Esophagus squamous epithelium (tissue), 5 donors: ENCODE measurements at regions not wholly inside any gene's neighbourhood (a gene's known extent, or its start where the extent isn't known, plus 50 kb on each side); places are given as distances from the start of the nearest gene placed in this dataset.

Experiments used
- DNase-seq: peaks from one replicate; lab custom pipeline; 2025; lab: John Stamatoyannopoulos, UW
- H3K27ac ChIP-seq, 4 donors: fragments of 200-600 bp; sonication (generic); one replicate each; pipeline ENCODE4 v1.5.1; 2016 to 2019; ENCODE audit warnings: mild to moderate bottlenecking in 1 of 4
- H3K27me3 ChIP-seq, 4 donors: fragments of 200-600 bp; sonication (generic); 1 replicate in 3 of 4; 2 replicates in 1 of 4; pipeline versions ENCODE4 v1.5.1 to v1.6.0; 2017 to 2021; ENCODE audit warnings: antibody characterized with exemption in 1 of 4
- H3K36me3 ChIP-seq, 3 donors: fragments of 200-600 bp; sonication (generic); one replicate each; pipeline ENCODE4 v1.5.1; 2016 to 2019
- H3K4me1 ChIP-seq, 3 donors: fragments of 200-600 bp; sonication (generic); one replicate each; pipeline ENCODE4 v1.5.1; 2017 to 2019
- H3K4me3 ChIP-seq, 4 donors: fragments of 200-600 bp; sonication (generic); 1 replicate in 3 of 4; 2 replicates in 1 of 4; pipeline ENCODE4 v1.5.1; 2016 to 2019; ENCODE audit warnings: mild to moderate bottlenecking in 2 of 4, moderate library complexity in 1 of 4
- H3K9me3 ChIP-seq, 3 donors: fragments of 200-600 bp; sonication (generic); one replicate each; pipeline ENCODE4 v1.5.1; 2016 to 2019
- POLR2A ChIP-seq, 4 donors: fragments of 450-650 bp; IDR thresholded peaks; one replicate each; pipeline ENCODE4 v1.6.1; 2017; ENCODE audit warnings: antibody characterized with exemption in 4 of 4, mild to moderate bottlenecking in 4 of 4, moderate library complexity in 3 of 4
- WGBS, 2 donors: methylation state at CpG; one replicate each; pipeline ENCODE4 v1.1.5; 2018; 5-methylcytosine and 5-hydroxymethylcytosine counted together
- intact Hi-C: fragments of 100-400 bp; cut with DNase I; formaldehyde crosslinking; loops from one replicate; pipeline ENCODE4 v1.15.0; 2022
- TF ChIP-seq, protein P1 (sequence below), 6 experiments: fragments of 450-650 bp in 4 of 6; fragments of 200-600 bp in 2 of 6; sonication (generic) in 2 of 6; IDR thresholded peaks; one replicate each; pipeline ENCODE4 v1.5.1; 2016 to 2019; ENCODE audit warnings: antibody characterized with exemption in 6 of 6, mild to moderate bottlenecking in 4 of 6, moderate library complexity in 4 of 6
- donor health status: DM: yes; HTN: yes; CAD: no.

DNA sequence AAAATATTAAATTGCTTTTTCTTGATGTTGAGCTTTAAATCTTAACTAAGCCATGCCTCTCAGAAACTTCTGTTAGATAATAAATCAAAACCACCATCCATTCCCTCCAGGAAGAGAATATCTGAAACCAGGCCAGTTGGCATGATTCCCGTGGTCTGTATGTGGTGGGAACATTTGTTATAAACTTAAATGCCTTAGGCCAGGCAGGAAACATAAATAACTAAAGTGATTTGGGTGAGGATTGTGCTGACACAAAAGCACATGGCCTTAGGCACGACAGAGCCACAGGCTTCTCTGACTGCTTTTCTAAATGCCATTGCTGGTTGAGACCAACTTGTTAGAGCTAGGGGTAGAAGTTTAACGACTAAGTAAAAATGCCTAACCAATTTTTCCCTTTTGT lies 255.9 kb downstream of the GABRG2 start:
- no peak overlapping the region for H3K4me3 ChIP-seq
- peaks cover 0 to 19% (median 3%) of the 10 kb centered on the region in 3 donors for H3K9me3 ChIP-seq
- no peak overlapping the region for H3K27ac ChIP-seq
- H3K36me3 ChIP-seq: no peaks in the 10 kb centered on the region
- intact Hi-C loops: no loop called here
- TF ChIP-seq, protein P1, sequence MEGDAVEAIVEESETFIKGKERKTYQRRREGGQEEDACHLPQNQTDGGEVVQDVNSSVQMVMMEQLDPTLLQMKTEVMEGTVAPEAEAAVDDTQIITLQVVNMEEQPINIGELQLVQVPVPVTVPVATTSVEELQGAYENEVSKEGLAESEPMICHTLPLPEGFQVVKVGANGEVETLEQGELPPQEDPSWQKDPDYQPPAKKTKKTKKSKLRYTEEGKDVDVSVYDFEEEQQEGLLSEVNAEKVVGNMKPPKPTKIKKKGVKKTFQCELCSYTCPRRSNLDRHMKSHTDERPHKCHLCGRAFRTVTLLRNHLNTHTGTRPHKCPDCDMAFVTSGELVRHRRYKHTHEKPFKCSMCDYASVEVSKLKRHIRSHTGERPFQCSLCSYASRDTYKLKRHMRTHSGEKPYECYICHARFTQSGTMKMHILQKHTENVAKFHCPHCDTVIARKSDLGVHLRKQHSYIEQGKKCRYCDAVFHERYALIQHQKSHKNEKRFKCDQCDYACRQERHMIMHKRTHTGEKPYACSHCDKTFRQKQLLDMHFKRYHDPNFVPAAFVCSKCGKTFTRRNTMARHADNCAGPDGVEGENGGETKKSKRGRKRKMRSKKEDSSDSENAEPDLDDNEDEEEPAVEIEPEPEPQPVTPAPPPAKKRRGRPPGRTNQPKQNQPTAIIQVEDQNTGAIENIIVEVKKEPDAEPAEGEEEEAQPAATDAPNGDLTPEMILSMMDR (IDR thresholded peaks at IDR 0.05): no peak
- no peak for TF ChIP-seq POLR2A (IDR thresholded peaks at IDR 0.05)
- H3K27me3 ChIP-seq: no peaks in the 10 kb centered on the region
- no peak for DNase-seq
- no peaks in the 10 kb centered on the region for H3K4me1 ChIP-seq
- WGBS, 2 donors: 8 to 14% methylated on average over 3 of the region's 3 CpGs

DNA sequence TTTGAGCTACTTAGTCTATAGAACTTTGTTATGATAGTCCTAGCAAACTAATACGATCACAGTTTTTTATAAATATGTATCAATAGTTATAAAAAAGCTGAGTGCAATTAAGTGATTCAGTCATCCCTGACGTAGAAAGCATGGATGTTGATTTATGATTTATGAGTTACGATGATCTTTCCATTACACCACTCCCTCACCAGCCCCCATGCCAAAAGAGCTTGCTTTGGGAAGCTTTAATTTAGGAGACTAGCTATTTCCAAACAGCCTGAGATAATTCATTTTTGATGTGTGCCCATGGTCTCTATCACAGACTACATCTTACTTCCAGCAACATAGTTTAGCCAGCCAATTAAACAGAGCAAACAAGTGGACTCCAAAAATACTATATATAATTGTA lies 256.8 kb downstream of the GABRG2 start:
- TF ChIP-seq, protein P1 (IDR thresholded peaks at IDR 0.05): no peak
- no peak for TF ChIP-seq POLR2A (IDR thresholded peaks at IDR 0.05)
- peaks cover 0 to 12% (median 3%) of the 10 kb centered on the region in 3 donors for H3K9me3 ChIP-seq
- no peak overlapping the region for H3K27ac ChIP-seq
- no peaks in the 10 kb centered on the region for H3K36me3 ChIP-seq
- H3K4me1 ChIP-seq: no peaks in the 10 kb centered on the region
- 42 to 46% methylated on average over 3 of the region's 3 CpGs for WGBS, 2 donors
- intact Hi-C loops: no loop called here
- DNase-seq: no peak
- no peak overlapping the region for H3K4me3 ChIP-seq
- H3K27me3 ChIP-seq: no peaks in the 10 kb centered on the region

DNA sequence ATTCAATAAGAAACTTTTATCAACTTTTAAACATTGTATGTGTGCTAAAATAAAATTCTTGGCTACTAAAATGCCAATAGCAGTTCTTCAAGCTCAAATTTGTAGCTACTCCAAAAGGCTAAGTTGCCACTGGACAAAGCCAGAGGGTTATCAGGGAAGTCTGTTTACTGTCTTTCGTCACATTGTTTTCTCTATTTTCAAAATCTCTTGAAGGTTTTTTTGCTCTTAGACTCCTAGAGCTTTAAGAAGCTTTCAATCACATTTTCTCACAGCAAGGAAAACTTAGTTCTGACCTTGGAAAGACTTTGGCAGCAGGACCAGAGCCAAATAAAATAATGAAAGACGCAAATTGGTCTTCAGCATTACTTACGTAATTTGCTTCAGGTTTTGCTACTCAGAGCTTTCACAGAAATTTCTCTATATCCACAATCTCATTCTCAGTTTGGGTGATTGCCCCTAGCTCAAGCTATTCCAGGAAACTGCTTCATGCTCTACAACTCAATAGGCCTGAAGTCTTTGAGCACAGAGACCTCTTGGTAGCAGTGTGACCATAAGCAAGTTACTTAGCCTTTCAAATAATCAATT lies 257.7 kb downstream of the GABRG2 start:
- intact Hi-C loops: no loop called here
- DNase-seq: no peak
- TF ChIP-seq, protein P1 (IDR thresholded peaks at IDR 0.05): no peak
- 57 to 72% methylated on average over 3 of the region's 3 CpGs for WGBS, 2 donors
- H3K27me3 ChIP-seq: no peaks in the 10 kb centered on the region
- no peak overlapping the region for H3K27ac ChIP-seq
- H3K4me1 ChIP-seq: no peaks in the 10 kb centered on the region
- H3K36me3 ChIP-seq: no peaks in the 10 kb centered on the region
- peaks cover 0 to 12% (median 3%) of the 10 kb centered on the region in 3 donors for H3K9me3 ChIP-seq
- no peak overlapping the region for H3K4me3 ChIP-seq

DNA sequence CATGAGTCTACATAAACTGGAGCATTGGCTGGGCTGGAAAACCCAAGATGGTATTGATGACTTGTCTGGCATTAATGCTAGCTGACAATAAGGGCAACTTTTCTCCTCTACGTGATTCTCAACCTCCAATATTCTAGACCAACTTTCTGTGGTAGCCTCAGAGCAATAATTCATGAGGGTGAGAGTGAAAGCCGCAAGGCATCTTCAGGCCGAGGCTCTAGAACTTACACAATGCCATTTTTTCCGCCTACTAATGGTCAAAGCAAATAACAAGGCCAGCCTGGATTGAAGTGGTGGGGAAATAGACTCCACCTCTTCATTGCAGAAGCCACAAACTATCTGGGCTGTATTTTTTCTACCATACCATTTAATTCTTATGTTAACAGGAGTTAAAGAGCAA lies 267.4 kb downstream of the GABRG2 start:
- H3K4me3 ChIP-seq: no peak overlapping the region
- intact Hi-C loops: no loop called here
- no peak for TF ChIP-seq POLR2A (IDR thresholded peaks at IDR 0.05)
- TF ChIP-seq, protein P1 (IDR thresholded peaks at IDR 0.05): no peak
- no peak for DNase-seq
- H3K36me3 ChIP-seq: no peaks in the 10 kb centered on the region
- H3K27ac ChIP-seq: no peak overlapping the region
- H3K4me1 ChIP-seq: no peaks in the 10 kb centered on the region
- WGBS, 2 donors: 77 to 80% methylated on average over 4 of the region's 4 CpGs
- H3K27me3 ChIP-seq: no peaks in the 10 kb centered on the region
- H3K9me3 ChIP-seq: no peaks in the 10 kb centered on the region

DNA sequence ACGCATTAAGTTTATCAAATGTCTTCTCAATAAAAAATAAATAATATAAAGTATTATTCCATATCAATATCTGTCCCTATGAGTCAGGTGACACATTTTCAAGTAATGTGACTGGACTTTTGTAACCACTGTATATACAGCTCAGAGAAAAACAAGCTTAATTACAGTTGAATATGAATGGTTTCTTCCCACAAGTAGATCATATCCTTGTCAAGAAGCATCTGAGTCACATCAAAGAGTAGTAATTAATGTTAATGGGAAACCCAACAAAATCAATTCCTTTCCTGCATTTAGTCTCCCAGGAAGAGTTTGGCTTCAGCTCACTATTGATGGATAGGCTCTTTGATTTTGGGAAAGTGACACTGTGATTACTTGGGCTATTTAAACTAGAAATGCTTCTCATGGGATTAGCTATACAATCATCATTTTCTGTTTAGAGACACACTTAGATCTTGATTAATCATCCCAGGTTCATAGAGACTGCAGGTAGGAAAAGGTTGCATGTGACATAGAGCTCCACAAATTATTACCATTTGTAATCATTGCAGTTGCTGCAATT lies 292.9 kb downstream of the GABRG2 start:
- Histone ChIP-seq H3K27me3 (no peaks in the 10 kb centered on the region), H3K27ac (no peak overlapping the region), H3K9me3 (no peaks in the 10 kb centered on the region), H3K36me3 (no peaks in the 10 kb centered on the region), H3K4me1 (no peaks in the 10 kb centered on the region), H3K4me3 (no peak overlapping the region)
- WGBS, 2 donors: 34 to 94% methylated on average over 1 of the region's 1 CpG
- no peak for DNase-seq
- TF ChIP-seq POLR2A (IDR thresholded peaks at IDR 0.05): no peak
- intact Hi-C loops: no loop called here
